H9 (cell line): ENCODE measurements at regions not wholly inside any gene's neighbourhood (a gene's known extent, or its start where the extent isn't known, plus 50 kb on each side); places are given as distances from the start of the nearest gene placed in this dataset.

Source experiments
- DNase-seq: peaks from one replicate; pipeline ENCODE4 v3.0.0-alpha.2; 2017
- H2AFZ ChIP-seq: one replicate; pipeline ENCODE4 v1.6.1; 2013; ENCODE audit warnings: mild to moderate bottlenecking, low read length, control low read depth, moderate library complexity
- H2AK5ac ChIP-seq: 2 replicates; pipeline ENCODE4 v1.6.1; 2013; ENCODE audit warnings: low read length, control low read depth, mixed read lengths; ENCODE audit not compliant: insufficient read length
- H2BK120ac ChIP-seq: one replicate; pipeline ENCODE4 v1.6.1; 2013; ENCODE audit warnings: low read depth, mild to moderate bottlenecking, low read length, control low read depth, inconsistent platforms; ENCODE audit not compliant: poor library complexity, severe bottlenecking
- H2BK12ac ChIP-seq: 2 replicates; pipeline ENCODE4 v1.6.1; 2013; ENCODE audit warnings: low read length, control low read depth, mixed read lengths, low read depth; ENCODE audit not compliant: insufficient read length
- H2BK15ac ChIP-seq: 2 replicates; pipeline ENCODE4 v1.6.1; 2013; ENCODE audit warnings: low read depth, low read length, control low read depth
- H2BK20ac ChIP-seq: one replicate; pipeline ENCODE4 v1.6.1; 2013; ENCODE audit warnings: low read depth, mild to moderate bottlenecking, low read length, control low read depth, inconsistent platforms; ENCODE audit not compliant: poor library complexity, severe bottlenecking
- H2BK5ac ChIP-seq: 2 replicates; pipeline ENCODE4 v1.6.1; 2013; ENCODE audit warnings: low read length, control low read depth, mixed read lengths; ENCODE audit not compliant: insufficient read length
- H3K14ac ChIP-seq: 2 replicates; pipeline ENCODE4 v1.6.1; 2013; ENCODE audit warnings: low read length, control low read depth; ENCODE audit not compliant: insufficient read depth
- H3K18ac ChIP-seq: 2 replicates; pipeline ENCODE4 v1.6.1; 2013; ENCODE audit warnings: low read depth, mild to moderate bottlenecking, mixed read lengths, low read length, control low read depth; ENCODE audit not compliant: insufficient read length
- H3K23ac ChIP-seq: 2 replicates; pipeline ENCODE4 v1.6.1; 2013; ENCODE audit warnings: low read length, control low read depth, mixed read lengths, low read depth; ENCODE audit not compliant: insufficient read length
- H3K23me2 ChIP-seq: 2 replicates; pipeline ENCODE4 v1.6.1; 2013; ENCODE audit warnings: low read depth, mild to moderate bottlenecking, mixed read lengths, low read length, control low read depth; ENCODE audit not compliant: insufficient read length, poor library complexity, severe bottlenecking
- H3K27ac ChIP-seq: 2 replicates; pipeline ENCODE4 v1.5.1; 2013; ENCODE audit warnings: low read length, control low read depth, mixed read lengths, low read depth; ENCODE audit not compliant: insufficient read length
- H3K27me3 ChIP-seq: 2 replicates; pipeline ENCODE4 v1.6.1; 2013; ENCODE audit warnings: low read length, control low read depth, inconsistent platforms; ENCODE audit not compliant: insufficient read depth
- H3K4ac ChIP-seq: 2 replicates; pipeline ENCODE4 v1.6.1; 2013; ENCODE audit warnings: low read depth, mild to moderate bottlenecking, control low read depth, inconsistent platforms, low read length, moderate library complexity
- H3K4me1 ChIP-seq: 2 replicates; pipeline ENCODE4 v1.6.1; 2013; ENCODE audit warnings: low read length, control low read depth, inconsistent platforms; ENCODE audit not compliant: insufficient read depth
- H3K4me2 ChIP-seq: 2 replicates; pipeline ENCODE4 v1.6.1; 2013; ENCODE audit warnings: low read length, control low read depth, mixed read lengths; ENCODE audit not compliant: insufficient read length, insufficient read depth
- H3K56ac ChIP-seq: 2 replicates; pipeline ENCODE4 v1.6.1; 2013; ENCODE audit warnings: low read depth, mild to moderate bottlenecking, mixed read lengths, low read length, control low read depth; ENCODE audit not compliant: insufficient read length
- H3K79me1 ChIP-seq: 2 replicates; pipeline ENCODE4 v1.6.1; 2013; ENCODE audit warnings: low read depth, mild to moderate bottlenecking, moderate library complexity, low read length, control low read depth, inconsistent platforms; ENCODE audit not compliant: insufficient read depth, poor library complexity, severe bottlenecking
- H3K79me2 ChIP-seq: 2 replicates; pipeline ENCODE4 v1.6.1; 2013; ENCODE audit warnings: low read length, control low read depth, inconsistent platforms; ENCODE audit not compliant: insufficient read depth
- H3K9ac ChIP-seq: 2 replicates; pipeline ENCODE4 v1.6.1; 2013; ENCODE audit warnings: low read length, control low read depth, mixed read lengths; ENCODE audit not compliant: insufficient read length; ENCODE audit errors: extremely low read depth
- H3K9me3 ChIP-seq: one replicate; pipeline ENCODE4 v1.6.1; 2013; ENCODE audit warnings: low read depth, low read length, inconsistent platforms; ENCODE audit not compliant: control insufficient read depth
- H3T11ph ChIP-seq: one replicate; pipeline ENCODE4 v1.6.1; 2013; ENCODE audit warnings: mild to moderate bottlenecking, low read length, control low read depth, inconsistent platforms
- H4K20me1 ChIP-seq: one replicate; pipeline ENCODE4 v1.6.1; 2013; ENCODE audit not compliant: control insufficient read depth, insufficient read length, insufficient read depth
- H4K5ac ChIP-seq: 2 replicates; pipeline ENCODE4 v1.6.1; 2013; ENCODE audit warnings: low read depth, mild to moderate bottlenecking, mixed read lengths, low read length, control low read depth; ENCODE audit not compliant: insufficient read length
- H4K8ac ChIP-seq: replicated peaks from 2 replicates; pipeline ENCODE4 v1.6.1; 2013; ENCODE audit warnings: low read length, control low read depth, mixed read lengths, low read depth; ENCODE audit not compliant: insufficient read length
- H4K91ac ChIP-seq: 2 replicates; pipeline ENCODE4 v1.6.1; 2013; ENCODE audit warnings: low read depth, mild to moderate bottlenecking, moderate library complexity, mixed read lengths, low read length, control low read depth; ENCODE audit not compliant: insufficient read length
- H3K27ac Mint-ChIP-seq, 3 experiments: 2 replicates in 2 of 3; 3 replicates in 1 of 3; pipeline ENCODE4 v1.8.0; 2020 to 2021; ENCODE audit warnings: mixed read lengths in 3 of 3, mild to moderate bottlenecking in 1 of 3, moderate library complexity in 1 of 3
- H3K27me3 Mint-ChIP-seq: 2 replicates; pipeline ENCODE4 v1.8.0; 2021; ENCODE audit warnings: low read depth, mild to moderate bottlenecking, moderate library complexity, mixed read lengths
- H3K36me3 Mint-ChIP-seq, 3 experiments: 2 replicates in 2 of 3; 3 replicates in 1 of 3; pipeline ENCODE4 v1.8.0; 2020 to 2021; ENCODE audit warnings: low read depth in 3 of 3, mixed read lengths in 3 of 3; ENCODE audit not compliant: insufficient read depth in 1 of 3
- H3K4me1 Mint-ChIP-seq, 2 experiments: 2 replicates each; pipeline ENCODE4 v1.8.0; 2020; ENCODE audit warnings: mixed read lengths in 2 of 2
- H3K4me3 Mint-ChIP-seq, 2 experiments: 2 replicates in 1 of 2; 3 replicates in 1 of 2; pipeline ENCODE4 v1.8.0; 2020 to 2021; ENCODE audit warnings: mild to moderate bottlenecking in 2 of 2, mixed read lengths in 2 of 2, moderate library complexity in 1 of 2
- H3K9me3 Mint-ChIP-seq, 2 experiments: 2 replicates in 1 of 2; 3 replicates in 1 of 2; pipeline ENCODE4 v1.8.0; 2020; ENCODE audit warnings: mild to moderate bottlenecking in 2 of 2, mixed read lengths in 2 of 2, moderate library complexity in 1 of 2
- TF ChIP-seq, protein P1 (sequence below): fragments of 200-600 bp; sonication (generic); conservative IDR thresholded peaks from 3 replicates; pipeline ENCODE4 v1.8.0; 2021; ENCODE audit warnings: antibody characterized with exemption, mild to moderate bottlenecking

DNA sequence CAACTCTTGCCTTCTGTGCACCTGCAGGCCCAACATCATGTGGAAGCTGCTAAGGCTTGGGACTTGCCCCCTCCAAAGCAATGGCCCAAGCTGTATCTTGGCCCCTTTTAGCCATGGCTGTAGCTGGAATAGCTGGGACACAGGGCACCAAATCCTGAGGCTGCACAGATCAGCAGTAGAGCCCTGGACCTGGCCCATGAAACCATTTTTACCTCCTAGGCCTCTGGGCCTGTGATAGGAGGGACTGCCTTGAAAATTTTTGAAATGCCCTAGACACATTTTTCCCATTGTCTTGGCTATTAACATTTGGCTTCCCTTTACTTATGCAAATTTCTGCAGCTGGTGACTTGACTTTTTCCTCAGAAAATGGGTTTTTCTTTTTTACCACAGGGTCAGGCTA lies 68.7 kb downstream of the ING1 start:
- Histone ChIP-seq H3K79me1 (no peaks in the 10 kb centered on the region), H3K27me3 (no peaks in the 10 kb centered on the region), H2AFZ (no peak overlapping the region), H2BK120ac (no peak overlapping the region), H4K8ac (no peak overlapping the region), H2BK5ac (no peak overlapping the region), H2BK20ac (no peak overlapping the region), H2AK5ac (no peak overlapping the region), H2BK15ac (no peak overlapping the region), H3K27ac (no peak overlapping the region), H3K23me2 (no peaks in the 10 kb centered on the region), H2BK12ac (no peak overlapping the region), H3K56ac (no peak overlapping the region), H3K4me1 (no peaks in the 10 kb centered on the region), H3T11ph (no peak overlapping the region), H3K9me3 (peaks cover 3% of the 10 kb centered on the region), H3K23ac (no peak overlapping the region), H4K91ac (no peak overlapping the region), H3K4ac (no peak overlapping the region), H4K5ac (no peak overlapping the region), H3K4me2 (no peak overlapping the region), H4K20me1 (no peaks in the 10 kb centered on the region), H3K18ac (no peak overlapping the region), H3K9ac (no peak overlapping the region), H3K14ac (no peak overlapping the region), H3K79me2 (no peaks in the 10 kb centered on the region)
- H3K9me3 Mint-ChIP-seq = peaks cover 38 to 39% of the 10 kb centered on the region in 2 experiments
- no peaks in the 10 kb centered on the region for H3K4me1 Mint-ChIP-seq
- H3K4me3 Mint-ChIP-seq = no peak overlapping the region
- no peak for DNase-seq
- H3K27me3 Mint-ChIP-seq = peaks cover 10% of the 10 kb centered on the region
- TF ChIP-seq, protein P1, sequence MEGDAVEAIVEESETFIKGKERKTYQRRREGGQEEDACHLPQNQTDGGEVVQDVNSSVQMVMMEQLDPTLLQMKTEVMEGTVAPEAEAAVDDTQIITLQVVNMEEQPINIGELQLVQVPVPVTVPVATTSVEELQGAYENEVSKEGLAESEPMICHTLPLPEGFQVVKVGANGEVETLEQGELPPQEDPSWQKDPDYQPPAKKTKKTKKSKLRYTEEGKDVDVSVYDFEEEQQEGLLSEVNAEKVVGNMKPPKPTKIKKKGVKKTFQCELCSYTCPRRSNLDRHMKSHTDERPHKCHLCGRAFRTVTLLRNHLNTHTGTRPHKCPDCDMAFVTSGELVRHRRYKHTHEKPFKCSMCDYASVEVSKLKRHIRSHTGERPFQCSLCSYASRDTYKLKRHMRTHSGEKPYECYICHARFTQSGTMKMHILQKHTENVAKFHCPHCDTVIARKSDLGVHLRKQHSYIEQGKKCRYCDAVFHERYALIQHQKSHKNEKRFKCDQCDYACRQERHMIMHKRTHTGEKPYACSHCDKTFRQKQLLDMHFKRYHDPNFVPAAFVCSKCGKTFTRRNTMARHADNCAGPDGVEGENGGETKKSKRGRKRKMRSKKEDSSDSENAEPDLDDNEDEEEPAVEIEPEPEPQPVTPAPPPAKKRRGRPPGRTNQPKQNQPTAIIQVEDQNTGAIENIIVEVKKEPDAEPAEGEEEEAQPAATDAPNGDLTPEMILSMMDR = no peak
- H3K27ac Mint-ChIP-seq = no peak overlapping the region
- peaks cover 8 to 27% (median 24%) of the 10 kb centered on the region in 3 experiments for H3K36me3 Mint-ChIP-seq
